B cell (primary cell): ENCODE measurements at regions not wholly inside any gene's neighbourhood (a gene's known extent, or its start where the extent isn't known, plus 50 kb on each side); places are given as distances from the start of the nearest gene placed in this dataset.

ENCODE experiments used
- CTCF ChIP-seq: fragments of 200-600 bp; IDR thresholded peaks from one replicate; pipeline ENCODE4 v1.8.0; 2022; ENCODE audit warnings: antibody characterized with exemption, mild to moderate bottlenecking
- EZH2 ChIP-seq: IDR thresholded peaks from 2 replicates; pipeline ENCODE4 v1.6.1; 2012; ENCODE audit warnings: borderline replicate concordance, low read depth, mild to moderate bottlenecking, moderate library complexity, low read length; ENCODE audit not compliant: insufficient read depth, poor library complexity, severe bottlenecking

GRCh38 chrX:100479329-100479728, 69.3 kb upstream of the PCDH19 start:
- TF ChIP-seq CTCF: no peak
- no peak for TF ChIP-seq EZH2
